ENCODE measurements at regions not wholly inside any gene's neighbourhood (a gene's known extent, or its start where the extent isn't known, plus 50 kb on each side); places are given as distances from the start of the nearest gene placed in this dataset.
"Not testable (repeated sequence)": the region's sequence is repeated elsewhere in the genome, so short reads cannot be mapped to it uniquely, and the experiment has no call there.

GRCh38 chr6:160858886-160859285, 132.7 kb upstream of the MAP3K4 start:
- DNase-seq: no peak
- Histone ChIP-seq H3K36me3 (ENCODE audit: control insufficient read depth, insufficient read depth, low read length) (no peaks in the 10 kb centered on the region), H3K4me1 (ENCODE audit: control insufficient read depth, insufficient read depth, low read length) (no peaks in the 10 kb centered on the region), H3K27ac (ENCODE audit: low read length) (no peak overlapping the region), H3K9me3 (ENCODE audit: control insufficient read depth, low read depth, low read length) (no peaks in the 10 kb centered on the region), H3K27me3 (ENCODE audit: control insufficient read depth, insufficient read depth, low read length) (no peaks in the 10 kb centered on the region), H3K4me3 (ENCODE audit: low read length) (no peak overlapping the region)
- WGBS (ENCODE audit: insufficient coverage, low lambda C conversion rate): 100% methylated on average over 1 of the region's 3 CpGs

DNA sequence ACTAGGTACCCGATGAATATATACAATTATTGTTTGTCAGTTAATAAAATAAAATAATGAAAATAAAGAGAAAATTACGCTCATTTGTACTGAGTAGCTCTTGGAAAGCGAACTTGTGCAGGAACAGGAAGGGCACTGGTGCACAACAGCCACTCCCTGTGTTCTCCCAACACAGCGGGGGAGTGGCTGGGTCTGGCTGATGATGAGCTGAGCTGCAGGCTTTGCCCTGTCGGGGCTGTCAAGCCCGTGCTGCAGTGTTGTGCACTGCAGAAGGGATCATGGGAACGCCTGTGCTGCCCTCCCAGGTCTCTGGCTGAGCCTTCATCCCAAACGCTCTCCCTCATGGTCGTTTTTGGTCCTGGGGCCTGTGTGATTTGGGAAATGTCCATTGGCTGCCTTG, 131.7 kb upstream of the MAP3K4 start:
- H3K27ac ChIP-seq (ENCODE audit: low read length): no peak overlapping the region
- DNase-seq: no peak
- no peak overlapping the region for H3K4me3 ChIP-seq (ENCODE audit: low read length)
- H3K4me1 ChIP-seq (ENCODE audit: control insufficient read depth, insufficient read depth, low read length): no peaks in the 10 kb centered on the region
- WGBS (ENCODE audit: insufficient coverage, low lambda C conversion rate): 100% methylated on average over 1 of the region's 9 CpGs
- no peaks in the 10 kb centered on the region for H3K9me3 ChIP-seq (ENCODE audit: control insufficient read depth, low read depth, low read length)
- H3K27me3 ChIP-seq (ENCODE audit: control insufficient read depth, insufficient read depth, low read length): no peaks in the 10 kb centered on the region
- no peaks in the 10 kb centered on the region for H3K36me3 ChIP-seq (ENCODE audit: control insufficient read depth, insufficient read depth, low read length)

- no peak overlapping the region for H3K27ac ChIP-seq (ENCODE audit: low read length)
- no peaks in the 10 kb centered on the region for H3K4me1 ChIP-seq (ENCODE audit: control insufficient read depth, insufficient read depth, low read length)
- no peak for DNase-seq
- no peaks in the 10 kb centered on the region for H3K9me3 ChIP-seq (ENCODE audit: control insufficient read depth, low read depth, low read length)
- WGBS (ENCODE audit: insufficient coverage, low lambda C conversion rate): no CpG with 5 or more reads among the region's 4 CpGs
- H3K36me3 ChIP-seq (ENCODE audit: control insufficient read depth, insufficient read depth, low read length): no peaks in the 10 kb centered on the region
- no peak overlapping the region for H3K4me3 ChIP-seq (ENCODE audit: low read length)
- no peaks in the 10 kb centered on the region for H3K27me3 ChIP-seq (ENCODE audit: control insufficient read depth, insufficient read depth, low read length)
These were observed 129.7 kb upstream of the MAP3K4 start for GRCh38 chr6:160861824-160862223.

- H3K4me1 ChIP-seq (ENCODE audit: control insufficient read depth, insufficient read depth, low read length): no peaks in the 10 kb centered on the region
- H3K27ac ChIP-seq (ENCODE audit: low read length): no peak overlapping the region
- no peaks in the 10 kb centered on the region for H3K36me3 ChIP-seq (ENCODE audit: control insufficient read depth, insufficient read depth, low read length)
- H3K9me3 ChIP-seq (ENCODE audit: control insufficient read depth, low read depth, low read length): no peaks in the 10 kb centered on the region
- no peak overlapping the region for H3K4me3 ChIP-seq (ENCODE audit: low read length)
- DNase-seq: no peak
- H3K27me3 ChIP-seq (ENCODE audit: control insufficient read depth, insufficient read depth, low read length): no peaks in the 10 kb centered on the region
- WGBS (ENCODE audit: insufficient coverage, low lambda C conversion rate): no CpG with 5 or more reads among the region's 18 CpGs
These were observed 127.8 kb upstream of the MAP3K4 start for GRCh38 chr6:160863782-160864181.

GRCh38 chr6:160871320-160871719, 120.2 kb upstream of the MAP3K4 start:
- H3K27me3 ChIP-seq (ENCODE audit: control insufficient read depth, insufficient read depth, low read length): no peaks in the 10 kb centered on the region
- no peak for DNase-seq

DNA sequence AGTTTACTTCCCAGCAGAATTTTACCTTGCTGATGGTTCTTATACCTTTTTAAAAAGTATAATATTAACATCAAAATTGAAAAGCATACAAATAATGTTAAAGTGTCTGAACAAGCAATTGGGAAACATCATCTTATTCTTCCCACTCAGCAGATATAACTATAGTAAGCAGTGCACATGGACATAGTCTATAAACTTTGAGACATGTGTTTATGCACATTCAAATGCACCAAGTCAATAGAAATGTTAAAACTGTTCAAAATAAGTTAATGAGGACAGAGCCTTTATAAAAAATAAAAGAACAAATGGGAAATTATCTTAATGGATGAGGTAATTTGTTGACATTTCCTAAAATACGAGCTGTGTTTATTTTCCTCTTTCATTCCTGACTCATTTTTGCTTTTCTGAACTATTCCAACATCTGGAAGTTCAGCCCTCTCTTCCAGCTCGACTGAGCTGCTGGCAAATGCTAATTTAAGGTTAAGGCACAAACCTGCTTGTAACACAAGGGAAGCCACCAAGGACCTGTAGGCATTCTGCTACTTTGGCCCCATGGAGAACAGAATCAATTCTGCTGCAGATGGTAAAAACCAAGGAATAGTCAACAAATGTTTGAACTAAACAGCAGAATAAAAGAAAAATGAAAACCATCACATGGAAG, 110.3 kb upstream of the MAP3K4 start:
- Histone ChIP-seq H3K4me3 (ENCODE audit: low read length) (no peak overlapping the region), H3K4me1 (ENCODE audit: control insufficient read depth, insufficient read depth, low read length) (no peaks in the 10 kb centered on the region), H3K27ac (ENCODE audit: low read length) (no peak overlapping the region), H3K27me3 (ENCODE audit: control insufficient read depth, insufficient read depth, low read length) (no peaks in the 10 kb centered on the region), H3K9me3 (ENCODE audit: control insufficient read depth, low read depth, low read length) (no peaks in the 10 kb centered on the region), H3K36me3 (ENCODE audit: control insufficient read depth, insufficient read depth, low read length) (no peaks in the 10 kb centered on the region)
- 33% methylated on average over 1 of the region's 2 CpGs for WGBS (ENCODE audit: insufficient coverage, low lambda C conversion rate)
- no peak for DNase-seq

More at GRCh38 chr6:160871320-160871719, 120.2 kb upstream of the MAP3K4 start:
- no peaks in the 10 kb centered on the region for H3K4me1 ChIP-seq (ENCODE audit: control insufficient read depth, insufficient read depth, low read length)
- no peak overlapping the region for H3K4me3 ChIP-seq (ENCODE audit: low read length)
- no peaks in the 10 kb centered on the region for H3K9me3 ChIP-seq (ENCODE audit: control insufficient read depth, low read depth, low read length)
- H3K36me3 ChIP-seq (ENCODE audit: control insufficient read depth, insufficient read depth, low read length): no peaks in the 10 kb centered on the region
- H3K27ac ChIP-seq (ENCODE audit: low read length): no peak overlapping the region
- WGBS (ENCODE audit: insufficient coverage, low lambda C conversion rate): 100% methylated on average over 1 of the region's 1 CpG

DNA sequence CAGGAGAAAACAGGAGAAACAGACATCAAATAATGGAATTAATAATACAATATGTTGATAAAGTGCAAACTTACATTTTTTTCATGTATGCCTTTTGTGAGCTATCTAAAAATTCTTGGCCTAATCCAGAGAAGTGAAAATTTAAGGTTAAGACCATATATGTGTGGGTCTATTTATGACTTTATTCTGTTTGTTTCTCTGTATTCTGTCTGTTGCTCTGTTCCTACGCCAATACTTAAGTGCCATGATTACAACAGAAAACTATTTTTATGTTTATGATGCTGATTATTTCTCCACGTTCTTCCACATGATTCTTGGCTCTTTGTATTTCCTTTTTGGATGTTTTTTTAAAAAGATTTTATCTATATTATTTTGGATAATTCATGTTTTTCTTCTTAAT, 109.6 kb upstream of the MAP3K4 start:
- 40% methylated on average over 2 of the region's 2 CpGs for WGBS (ENCODE audit: insufficient coverage, low lambda C conversion rate)
- H3K4me3 ChIP-seq (ENCODE audit: low read length): no peak overlapping the region
- no peaks in the 10 kb centered on the region for H3K4me1 ChIP-seq (ENCODE audit: control insufficient read depth, insufficient read depth, low read length)
- DNase-seq: no peak
- no peaks in the 10 kb centered on the region for H3K36me3 ChIP-seq (ENCODE audit: control insufficient read depth, insufficient read depth, low read length)
- H3K27ac ChIP-seq (ENCODE audit: low read length): no peak overlapping the region
- no peaks in the 10 kb centered on the region for H3K27me3 ChIP-seq (ENCODE audit: control insufficient read depth, insufficient read depth, low read length)
- no peaks in the 10 kb centered on the region for H3K9me3 ChIP-seq (ENCODE audit: control insufficient read depth, low read depth, low read length)

DNA sequence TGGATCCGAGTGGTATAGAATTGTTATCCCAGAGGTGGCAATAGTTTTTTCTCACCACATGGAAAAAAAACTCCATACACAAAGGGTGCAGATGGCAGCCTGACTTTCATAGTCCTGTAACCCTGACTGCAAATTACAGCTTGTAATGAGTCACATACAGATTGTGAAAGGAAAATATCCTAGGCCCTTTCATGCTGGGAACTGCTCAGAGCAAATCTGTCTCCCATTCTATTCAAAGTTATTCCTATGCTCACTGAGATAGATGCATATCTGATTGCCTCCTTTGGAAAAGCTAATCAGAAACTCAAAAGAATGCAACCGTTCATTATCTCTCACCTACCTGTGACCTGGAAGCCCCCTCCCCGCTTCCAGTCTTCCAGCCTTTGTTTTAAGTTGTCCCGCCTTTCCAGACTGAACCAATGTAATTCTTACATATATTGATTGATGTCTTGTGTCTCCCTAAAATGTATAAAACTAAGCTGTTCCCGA, 108.7 kb upstream of the MAP3K4 start:
- no peaks in the 10 kb centered on the region for H3K36me3 ChIP-seq (ENCODE audit: control insufficient read depth, insufficient read depth, low read length)
- no peak overlapping the region for H3K4me3 ChIP-seq (ENCODE audit: low read length)
- DNase-seq: no peak
- H3K27ac ChIP-seq (ENCODE audit: low read length): no peak overlapping the region
- no peaks in the 10 kb centered on the region for H3K9me3 ChIP-seq (ENCODE audit: control insufficient read depth, low read depth, low read length)
- H3K4me1 ChIP-seq (ENCODE audit: control insufficient read depth, insufficient read depth, low read length): no peaks in the 10 kb centered on the region
- WGBS (ENCODE audit: insufficient coverage, low lambda C conversion rate): 30% methylated on average over 2 of the region's 5 CpGs
- no peaks in the 10 kb centered on the region for H3K27me3 ChIP-seq (ENCODE audit: control insufficient read depth, insufficient read depth, low read length)

GRCh38 chr6:160883560-160883959, 108.0 kb upstream of the MAP3K4 start:
- H3K36me3 ChIP-seq (ENCODE audit: control insufficient read depth, insufficient read depth, low read length): no peaks in the 10 kb centered on the region
- no peak for DNase-seq
- H3K4me1 ChIP-seq (ENCODE audit: control insufficient read depth, insufficient read depth, low read length): no peaks in the 10 kb centered on the region
- no peak overlapping the region for H3K27ac ChIP-seq (ENCODE audit: low read length)
- no peaks in the 10 kb centered on the region for H3K27me3 ChIP-seq (ENCODE audit: control insufficient read depth, insufficient read depth, low read length)
- no peak overlapping the region for H3K4me3 ChIP-seq (ENCODE audit: low read length)
- H3K9me3 ChIP-seq (ENCODE audit: control insufficient read depth, low read depth, low read length): no peaks in the 10 kb centered on the region
- no CpG with 5 or more reads among the region's 2 CpGs for WGBS (ENCODE audit: insufficient coverage, low lambda C conversion rate)

GRCh38 chr6:160883999-160884398, 107.6 kb upstream of the MAP3K4 start:
- WGBS (ENCODE audit: insufficient coverage, low lambda C conversion rate): 100% methylated on average over 1 of the region's 4 CpGs
- Histone ChIP-seq H3K4me3 (ENCODE audit: low read length) (no peak overlapping the region), H3K36me3 (ENCODE audit: control insufficient read depth, insufficient read depth, low read length) (no peaks in the 10 kb centered on the region), H3K9me3 (ENCODE audit: control insufficient read depth, low read depth, low read length) (no peaks in the 10 kb centered on the region), H3K27ac (ENCODE audit: low read length) (no peak overlapping the region), H3K27me3 (ENCODE audit: control insufficient read depth, insufficient read depth, low read length) (no peaks in the 10 kb centered on the region), H3K4me1 (ENCODE audit: control insufficient read depth, insufficient read depth, low read length) (no peaks in the 10 kb centered on the region)
- DNase-seq: no peak

DNA sequence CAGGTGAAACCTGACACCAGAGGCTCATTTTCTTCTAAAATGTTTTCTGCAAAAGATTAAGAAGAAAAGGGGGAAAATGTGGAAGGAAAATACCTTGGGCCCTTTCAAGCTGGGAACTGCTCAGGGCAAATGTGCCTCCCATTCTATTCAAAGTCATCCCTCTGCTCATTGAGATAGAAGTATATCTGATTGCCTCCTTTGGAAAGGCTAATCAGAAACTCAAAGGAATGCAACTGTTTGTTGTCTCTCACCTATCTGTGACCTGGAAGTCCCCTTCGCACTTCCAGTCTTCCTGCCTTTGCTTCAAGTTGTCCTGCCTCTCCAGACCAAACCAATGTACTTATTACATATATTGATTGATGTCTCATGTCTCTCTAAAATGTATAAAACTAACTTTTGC, 102.4 kb upstream of the MAP3K4 start:
- H3K9me3 ChIP-seq (ENCODE audit: control insufficient read depth, low read depth, low read length); H3K36me3 ChIP-seq (ENCODE audit: control insufficient read depth, insufficient read depth, low read length); H3K4me1 ChIP-seq (ENCODE audit: control insufficient read depth, insufficient read depth, low read length); H3K27me3 ChIP-seq (ENCODE audit: control insufficient read depth, insufficient read depth, low read length); H3K4me3 ChIP-seq (ENCODE audit: low read length); DNase-seq; H3K27ac ChIP-seq (ENCODE audit: low read length): not testable (repeated sequence)
- WGBS (ENCODE audit: insufficient coverage, low lambda C conversion rate): no CpG with 5 or more reads among the region's 1 CpG
